Loucy (cell line): ENCODE measurements at regions not wholly inside any gene's neighbourhood (a gene's known extent, or its start where the extent isn't known, plus 50 kb on each side); places are given as distances from the start of the nearest gene placed in this dataset.

Experiments
- EZH2phosphoT487 ChIP-seq: fragments of 200-600 bp; IDR thresholded peaks from 2 replicates; pipeline ENCODE4 v1.6.1; 2018; ENCODE audit warnings: antibody characterized with exemption, mild to moderate bottlenecking, moderate library complexity, borderline replicate concordance
- TF ChIP-seq, protein P1 (sequence below): fragments of 200-600 bp; sonication (generic); conservative IDR thresholded peaks from 2 replicates; pipeline ENCODE4 v1.5.1; 2014; ENCODE audit warnings: mild to moderate bottlenecking, antibody characterized with exemption, low read length

- TF ChIP-seq, protein P1, sequence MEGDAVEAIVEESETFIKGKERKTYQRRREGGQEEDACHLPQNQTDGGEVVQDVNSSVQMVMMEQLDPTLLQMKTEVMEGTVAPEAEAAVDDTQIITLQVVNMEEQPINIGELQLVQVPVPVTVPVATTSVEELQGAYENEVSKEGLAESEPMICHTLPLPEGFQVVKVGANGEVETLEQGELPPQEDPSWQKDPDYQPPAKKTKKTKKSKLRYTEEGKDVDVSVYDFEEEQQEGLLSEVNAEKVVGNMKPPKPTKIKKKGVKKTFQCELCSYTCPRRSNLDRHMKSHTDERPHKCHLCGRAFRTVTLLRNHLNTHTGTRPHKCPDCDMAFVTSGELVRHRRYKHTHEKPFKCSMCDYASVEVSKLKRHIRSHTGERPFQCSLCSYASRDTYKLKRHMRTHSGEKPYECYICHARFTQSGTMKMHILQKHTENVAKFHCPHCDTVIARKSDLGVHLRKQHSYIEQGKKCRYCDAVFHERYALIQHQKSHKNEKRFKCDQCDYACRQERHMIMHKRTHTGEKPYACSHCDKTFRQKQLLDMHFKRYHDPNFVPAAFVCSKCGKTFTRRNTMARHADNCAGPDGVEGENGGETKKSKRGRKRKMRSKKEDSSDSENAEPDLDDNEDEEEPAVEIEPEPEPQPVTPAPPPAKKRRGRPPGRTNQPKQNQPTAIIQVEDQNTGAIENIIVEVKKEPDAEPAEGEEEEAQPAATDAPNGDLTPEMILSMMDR, result no peak
- TF ChIP-seq EZH2phosphoT487, result no peak
These were observed 179.4 kb downstream of the TGFB2 start for GRCh38 chr1:218524526-218524925.
